Neural progenitor cell (in vitro differentiated cells): ENCODE measurements at regions not wholly inside any gene's neighbourhood (a gene's known extent, or its start where the extent isn't known, plus 50 kb on each side); places are given as distances from the start of the nearest gene placed in this dataset.
A peak's percentile ranks its signal among the peaks of the same experiment; 100 is the strongest.

Source experiments
- DNase-seq: peaks from one replicate; pipeline ENCODE4 v3.0.0-alpha.2; 2016; ENCODE audit warnings: low spot score
- H2AFZ ChIP-seq: fragments of 200-600 bp; sonication (generic); replicated peaks from 2 replicates; pipeline ENCODE4 v1.6.1; 2016; ENCODE audit warnings: antibody characterized with exemption
- H3F3A ChIP-seq: fragments of 200-600 bp; sonication (generic); 2 replicates; pipeline ENCODE4 v1.6.1; 2016; ENCODE audit warnings: antibody characterized with exemption, low read depth
- H3K27ac ChIP-seq: fragments of 200-600 bp; sonication (generic); 2 replicates; pipeline ENCODE4 v1.5.1; 2016; ENCODE audit warnings: mild to moderate bottlenecking
- H3K27me3 ChIP-seq: fragments of 200-600 bp; sonication (generic); 2 replicates; pipeline ENCODE4 v1.6.1; 2016; ENCODE audit warnings: mild to moderate bottlenecking, moderate library complexity
- H3K36me3 ChIP-seq: fragments of 200-600 bp; sonication (generic); 2 replicates; pipeline ENCODE4 v1.5.1; 2016
- H3K4me1 ChIP-seq: fragments of 200-600 bp; sonication (generic); 2 replicates; pipeline ENCODE4 v1.6.1; 2016; ENCODE audit warnings: mixed run types
- H3K4me2 ChIP-seq: fragments of 200-600 bp; sonication (generic); 2 replicates; pipeline ENCODE4 v1.6.1; 2016
- H3K4me3 ChIP-seq: fragments of 200-600 bp; sonication (generic); 2 replicates; pipeline ENCODE4 v1.5.1; 2016
- H3K79me2 ChIP-seq: fragments of 200-600 bp; sonication (generic); 2 replicates; pipeline ENCODE4 v1.6.1; 2016; ENCODE audit warnings: low read depth
- H3K9ac ChIP-seq: fragments of 200-600 bp; sonication (generic); 2 replicates; pipeline ENCODE4 v1.6.1; 2016
- H3K9me3 ChIP-seq: fragments of 200-600 bp; sonication (generic); 2 replicates; pipeline ENCODE4 v1.5.1; 2016; ENCODE audit warnings: low read depth
- H4K20me1 ChIP-seq: fragments of 200-600 bp; sonication (generic); 2 replicates; pipeline ENCODE4 v1.6.1; 2016; ENCODE audit warnings: low read depth
- H3K27ac Mint-ChIP-seq: 3 replicates; pipeline ENCODE4 v1.8.0; 2021; ENCODE audit warnings: mixed read lengths
- H3K27me3 Mint-ChIP-seq: 2 replicates; pipeline ENCODE4 v1.8.0; 2022; ENCODE audit warnings: low read depth, mild to moderate bottlenecking, inconsistent platforms, moderate library complexity, mixed read lengths; ENCODE audit not compliant: insufficient read depth
- H3K36me3 Mint-ChIP-seq: 3 replicates; pipeline ENCODE4 v1.8.0; 2021; ENCODE audit warnings: mixed read lengths
- H3K4me1 Mint-ChIP-seq: 3 replicates; pipeline ENCODE4 v1.8.0; 2021; ENCODE audit warnings: mixed read lengths
- H3K4me3 Mint-ChIP-seq: 3 replicates; pipeline ENCODE4 v1.8.0; 2021; ENCODE audit warnings: mild to moderate bottlenecking, moderate library complexity, mixed read lengths
- H3K9me3 Mint-ChIP-seq: 3 replicates; pipeline ENCODE4 v1.8.0; 2020; ENCODE audit warnings: mixed read lengths
- CTCF ChIP-seq: fragments of 200-600 bp; sonication (generic); IDR thresholded peaks from 2 replicates; pipeline ENCODE4 v1.5.1; 2017; ENCODE audit warnings: antibody characterized with exemption, mild to moderate bottlenecking
- EZH2 ChIP-seq: fragments of 200-600 bp; sonication (generic); IDR thresholded peaks from 2 replicates; pipeline ENCODE4 v1.6.1; 2017; ENCODE audit warnings: antibody characterized with exemption, mild to moderate bottlenecking, moderate library complexity
- EZH2phosphoT487 ChIP-seq: fragments of 200-600 bp; sonication (generic); IDR thresholded peaks from 2 replicates; pipeline ENCODE4 v1.6.1; 2017; ENCODE audit warnings: antibody characterized with exemption

DNA sequence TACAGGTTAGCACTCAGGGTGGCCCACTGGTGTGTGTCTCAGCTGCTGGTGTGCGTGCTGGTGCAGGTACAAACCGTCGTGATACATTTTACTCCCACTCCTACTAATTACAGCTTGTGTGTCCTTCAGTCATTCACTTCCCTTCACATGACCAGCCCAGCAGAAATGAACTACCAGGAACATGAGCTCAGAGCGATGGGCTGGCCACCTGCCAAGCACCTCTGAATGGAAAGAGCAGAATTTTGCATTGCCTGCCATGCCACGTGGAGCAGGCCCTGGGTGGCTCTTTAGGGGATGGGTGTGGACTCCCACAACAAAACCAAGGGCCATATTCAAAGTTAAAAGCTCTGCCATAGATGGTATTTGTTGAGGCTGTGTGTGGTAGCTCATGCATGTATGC lies 58.9 kb upstream of the PGM2 start:
- TF ChIP-seq EZH2 = no peak
- TF ChIP-seq CTCF = no peak
- TF ChIP-seq EZH2phosphoT487 = no peak
- H4K20me1 ChIP-seq = no peaks in the 10 kb centered on the region
- no peaks in the 10 kb centered on the region for H3F3A ChIP-seq
- Mint-ChIP-seq H3K9me3 (no peaks in the 10 kb centered on the region), H3K36me3 (no peaks in the 10 kb centered on the region), H3K4me3 (no peak overlapping the region), H3K27ac (peak overlapping the region; percentile 57), H3K27me3 (peaks cover 6% of the 10 kb centered on the region), H3K4me1 (peaks cover 3% of the 10 kb centered on the region)
- H3K36me3 ChIP-seq = no peaks in the 10 kb centered on the region
- H3K27me3 ChIP-seq = no peaks in the 10 kb centered on the region
- DNase-seq = no peak
- no peaks in the 10 kb centered on the region for H3K9me3 ChIP-seq
- H3K27ac ChIP-seq = no peak overlapping the region
- no peak overlapping the region for H3K9ac ChIP-seq
- no peaks in the 10 kb centered on the region for H3K79me2 ChIP-seq
- H2AFZ ChIP-seq = no peak overlapping the region
- no peak overlapping the region for H3K4me2 ChIP-seq
- H3K4me1 ChIP-seq = no peaks in the 10 kb centered on the region
- H3K4me3 ChIP-seq = no peak overlapping the region

DNA sequence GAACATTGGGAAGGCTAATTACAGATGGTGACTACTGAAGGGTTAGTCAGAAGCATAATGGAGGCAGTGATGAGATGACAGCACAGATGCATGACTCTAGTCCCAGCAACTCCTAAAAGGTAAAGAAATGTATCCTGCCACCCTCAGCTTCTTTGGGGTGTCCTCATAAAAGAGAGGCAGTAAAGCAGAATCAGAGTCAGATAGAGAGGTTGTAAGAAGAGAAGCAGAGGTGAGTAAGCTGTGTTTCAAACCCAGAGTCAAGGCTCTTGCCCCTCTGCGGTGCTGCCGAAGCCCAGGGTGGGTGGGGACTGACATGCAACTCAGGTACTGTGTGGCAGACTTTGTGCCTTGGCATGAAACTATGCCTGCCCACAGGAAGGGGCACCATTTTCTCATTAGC lies 59.5 kb upstream of the PGM2 start:
- H3K36me3 Mint-ChIP-seq = no peaks in the 10 kb centered on the region
- no peaks in the 10 kb centered on the region for H3K79me2 ChIP-seq
- no peaks in the 10 kb centered on the region for H3K4me1 ChIP-seq
- no peak overlapping the region for H3K27ac ChIP-seq
- TF ChIP-seq EZH2phosphoT487 (no peak), EZH2 (no peak), CTCF (no peak)
- no peak overlapping the region for H3K4me3 Mint-ChIP-seq
- no peak overlapping the region for H3K9ac ChIP-seq
- no peaks in the 10 kb centered on the region for H3F3A ChIP-seq
- H3K9me3 Mint-ChIP-seq = no peaks in the 10 kb centered on the region
- no peaks in the 10 kb centered on the region for H4K20me1 ChIP-seq
- H3K4me3 ChIP-seq = no peak overlapping the region
- no peak overlapping the region for H3K27ac Mint-ChIP-seq
- H3K27me3 ChIP-seq = no peaks in the 10 kb centered on the region
- H3K4me1 Mint-ChIP-seq = peaks cover 6% of the 10 kb centered on the region
- no peak overlapping the region for H3K4me2 ChIP-seq
- no peaks in the 10 kb centered on the region for H3K36me3 ChIP-seq
- H2AFZ ChIP-seq = no peak overlapping the region
- H3K27me3 Mint-ChIP-seq = peaks cover 4% of the 10 kb centered on the region
- no peak for DNase-seq
- no peaks in the 10 kb centered on the region for H3K9me3 ChIP-seq

- no peak overlapping the region for H3K4me2 ChIP-seq
- H4K20me1 ChIP-seq = no peaks in the 10 kb centered on the region
- TF ChIP-seq EZH2 (no peak), EZH2phosphoT487 (no peak), CTCF (no peak)
- H3K79me2 ChIP-seq = no peaks in the 10 kb centered on the region
- no peaks in the 10 kb centered on the region for H3K36me3 Mint-ChIP-seq
- H3K4me3 Mint-ChIP-seq = no peak overlapping the region
- DNase-seq = no peak
- no peaks in the 10 kb centered on the region for H3F3A ChIP-seq
- no peaks in the 10 kb centered on the region for H3K9me3 Mint-ChIP-seq
- peaks cover 7% of the 10 kb centered on the region for H3K4me1 Mint-ChIP-seq
- H3K9me3 ChIP-seq = no peaks in the 10 kb centered on the region
- peaks cover 4% of the 10 kb centered on the region for H3K27me3 Mint-ChIP-seq
- H3K27ac ChIP-seq = no peak overlapping the region
- no peak overlapping the region for H3K27ac Mint-ChIP-seq
- H3K9ac ChIP-seq = no peak overlapping the region
- no peak overlapping the region for H2AFZ ChIP-seq
- H3K4me1 ChIP-seq = no peaks in the 10 kb centered on the region
- H3K36me3 ChIP-seq = no peaks in the 10 kb centered on the region
- H3K27me3 ChIP-seq = no peaks in the 10 kb centered on the region
- no peak overlapping the region for H3K4me3 ChIP-seq
Observed at GRCh38 chr4:37765741-37766140, 60.7 kb upstream of the PGM2 start.

DNA sequence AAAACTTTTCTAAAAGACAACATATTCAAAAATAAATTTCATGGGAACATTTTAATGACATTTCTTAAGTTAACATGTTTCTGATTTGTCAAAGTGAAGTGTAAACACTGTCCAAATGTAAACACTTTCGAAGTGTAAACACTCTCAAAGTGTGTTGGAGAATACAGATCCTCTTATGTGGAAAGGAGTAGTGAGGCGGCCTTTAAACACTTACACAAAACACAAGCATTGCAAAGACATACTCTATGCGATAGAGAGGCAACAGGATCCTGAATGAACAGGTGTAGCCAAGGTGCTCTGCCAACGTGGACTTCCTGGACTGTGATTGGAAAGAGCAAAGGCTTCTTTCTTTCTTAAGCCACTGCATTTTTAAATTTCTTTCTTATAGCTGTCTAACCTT lies 62.7 kb upstream of the PGM2 start:
- Histone ChIP-seq H3K9ac (no peak overlapping the region), H3K4me2 (no peak overlapping the region), H2AFZ (no peak overlapping the region), H3K4me3 (no peak overlapping the region), H3K9me3 (no peaks in the 10 kb centered on the region), H3K27ac (no peak overlapping the region), H3F3A (no peaks in the 10 kb centered on the region), H3K4me1 (no peaks in the 10 kb centered on the region), H3K36me3 (no peaks in the 10 kb centered on the region), H3K27me3 (no peaks in the 10 kb centered on the region), H4K20me1 (no peaks in the 10 kb centered on the region), H3K79me2 (no peaks in the 10 kb centered on the region)
- TF ChIP-seq EZH2phosphoT487 = no peak
- no peak for TF ChIP-seq CTCF
- TF ChIP-seq EZH2 = no peak
- no peak overlapping the region for H3K4me3 Mint-ChIP-seq
- no peak for DNase-seq
- no peaks in the 10 kb centered on the region for H3K9me3 Mint-ChIP-seq
- peaks cover 7% of the 10 kb centered on the region for H3K4me1 Mint-ChIP-seq
- no peak overlapping the region for H3K27ac Mint-ChIP-seq
- H3K27me3 Mint-ChIP-seq = no peaks in the 10 kb centered on the region
- no peaks in the 10 kb centered on the region for H3K36me3 Mint-ChIP-seq
